NAMALWA (cell line): ENCODE measurements at regions not wholly inside any gene's neighbourhood (a gene's known extent, or its start where the extent isn't known, plus 50 kb on each side); places are given as distances from the start of the nearest gene placed in this dataset.
"Not testable (repeated sequence)": the region's sequence is repeated elsewhere in the genome, so short reads cannot be mapped to it uniquely, and the experiment has no call there.

ENCODE experiments used
- DNase-seq: peaks from one replicate; pipeline ENCODE4 v3.0.0-alpha.2; 2015; ENCODE audit warnings: low spot score

- no peak for DNase-seq
Observed at GRCh38 chr2:239727776-239728600, 297.2 kb downstream of the NDUFA10 start.

- no peak for DNase-seq
Observed at GRCh38 chr2:239727182-239727775, 297.9 kb downstream of the NDUFA10 start.

GRCh38 chr2:239726631-239727181 lies 298.4 kb downstream of the NDUFA10 start:
- no peak for DNase-seq

- no peak for DNase-seq
Observed at GRCh38 chr2:239726091-239726591, 299.0 kb downstream of the NDUFA10 start.

- no peak for DNase-seq
Observed at GRCh38 chr2:239725551-239725890, 299.6 kb downstream of the NDUFA10 start.

- no peak for DNase-seq
Observed at GRCh38 chr2:239724851-239725550, 300.1 kb downstream of the NDUFA10 start.

- DNase-seq, result no peak
Observed at GRCh38 chr2:239724194-239724849, 300.8 kb downstream of the NDUFA10 start.

- no peak for DNase-seq
Observed at GRCh38 chr2:239723486-239724193, 301.5 kb downstream of the NDUFA10 start.

- no peak for DNase-seq
Observed at GRCh38 chr2:239722760-239723470, 302.2 kb downstream of the NDUFA10 start.

- no peak for DNase-seq
Observed at GRCh38 chr2:239721991-239722759, 303.0 kb downstream of the NDUFA10 start.

- no peak for DNase-seq
Observed at GRCh38 chr2:239721531-239721930, 303.6 kb downstream of the NDUFA10 start.

GRCh38 chr2:239720361-239721360 lies 304.5 kb downstream of the NDUFA10 start:
- DNase-seq, result no peak

GRCh38 chr2:239719791-239720360 lies 305.3 kb downstream of the NDUFA10 start:
- DNase-seq, result no peak

- not testable (repeated sequence) for DNase-seq
Observed at GRCh38 chr2:239718991-239719390, 306.2 kb downstream of the NDUFA10 start.

- DNase-seq, result no peak
Observed at GRCh38 chr2:239717706-239718105, 307.4 kb downstream of the NDUFA10 start.

GRCh38 chr2:239717319-239717675 lies 307.8 kb downstream of the NDUFA10 start:
- no peak for DNase-seq

GRCh38 chr2:239716536-239717318 lies 308.4 kb downstream of the NDUFA10 start:
- no peak for DNase-seq

GRCh38 chr2:239716009-239716408 lies 309.1 kb downstream of the NDUFA10 start:
- no peak for DNase-seq
